Sigmoid colon (tissue), 6 donors: ENCODE measurements at regions not wholly inside any gene's neighbourhood (a gene's known extent, or its start where the extent isn't known, plus 50 kb on each side); places are given as distances from the start of the nearest gene placed in this dataset.

Experiments used
- DNase-seq: peaks from one replicate; pipeline ENCODE4 v3.0.0-alpha.2; 2019
- H3K27ac ChIP-seq, 4 donors: fragments of 200-600 bp; sonication (generic); one replicate each; pipeline ENCODE4 v1.5.1; 2016 to 2019; ENCODE audit warnings: mild to moderate bottlenecking in 1 of 4
- H3K27me3 ChIP-seq, 3 donors: fragments of 200-600 bp; sonication (generic); one replicate each; pipeline ENCODE4 v1.5.1; 2019; ENCODE audit warnings: mild to moderate bottlenecking in 1 of 3
- H3K36me3 ChIP-seq, 4 donors: fragments of 200-600 bp; sonication (generic); one replicate each; pipeline ENCODE4 v1.5.1; 2016 to 2019
- H3K4me1 ChIP-seq, 4 donors: fragments of 200-600 bp; sonication (generic); one replicate each; pipeline ENCODE4 v1.5.1; 2017 to 2019
- H3K4me3 ChIP-seq, 4 donors: fragments of 200-600 bp; sonication (generic); one replicate each; pipeline ENCODE4 v1.5.1; 2017 to 2019; ENCODE audit warnings: mild to moderate bottlenecking in 2 of 4, moderate library complexity in 1 of 4
- H3K9me3 ChIP-seq, 4 donors: fragments of 200-600 bp in 3 of 4; sonication (generic) in 3 of 4; one replicate each; pipeline versions ENCODE4 v1.5.1 to v1.6.1; 2013 to 2019
- CTCF ChIP-seq, 4 experiments: fragments of 450-650 bp in 3 of 4; fragments of 200-600 bp in 1 of 4; IDR thresholded peaks; one replicate each; pipeline ENCODE4 v1.5.1; 2016 to 2019; ENCODE audit warnings: antibody characterized with exemption in 4 of 4, mild to moderate bottlenecking in 3 of 4, moderate library complexity in 2 of 4
- EP300 ChIP-seq, 4 donors: sonication (generic); formaldehyde crosslinking; IDR thresholded peaks; one replicate each; pipeline ENCODE4 v1.6.1; 2017; ENCODE audit warnings: antibody characterized with exemption in 4 of 4
- POLR2A ChIP-seq, 2 donors: fragments of 450-650 bp; IDR thresholded peaks; one replicate each; pipeline ENCODE4 v1.6.1; 2016; ENCODE audit warnings: antibody characterized with exemption in 2 of 2, mild to moderate bottlenecking in 2 of 2, moderate library complexity in 2 of 2
- POLR2AphosphoS5 ChIP-seq, 4 donors: sonication (generic); formaldehyde crosslinking; IDR thresholded peaks; one replicate each; pipeline ENCODE4 v1.6.1; 2017; ENCODE audit warnings: antibody characterized with exemption in 4 of 4
- WGBS, 2 donors: extraction: QIAGEN DNeasy Blood & Tissue Kit; methylation state at CpG; one replicate each; pipeline ENCODE4 v1.1.7; 2013; 5-methylcytosine and 5-hydroxymethylcytosine counted together
- intact Hi-C: fragments of 100-400 bp; cut with DNase I; formaldehyde crosslinking; loops from one replicate; pipeline ENCODE4 v1.15.1; 2023
- donor health status: healthy with polysubstance abuse.
- donor health status: healthy.

DNA sequence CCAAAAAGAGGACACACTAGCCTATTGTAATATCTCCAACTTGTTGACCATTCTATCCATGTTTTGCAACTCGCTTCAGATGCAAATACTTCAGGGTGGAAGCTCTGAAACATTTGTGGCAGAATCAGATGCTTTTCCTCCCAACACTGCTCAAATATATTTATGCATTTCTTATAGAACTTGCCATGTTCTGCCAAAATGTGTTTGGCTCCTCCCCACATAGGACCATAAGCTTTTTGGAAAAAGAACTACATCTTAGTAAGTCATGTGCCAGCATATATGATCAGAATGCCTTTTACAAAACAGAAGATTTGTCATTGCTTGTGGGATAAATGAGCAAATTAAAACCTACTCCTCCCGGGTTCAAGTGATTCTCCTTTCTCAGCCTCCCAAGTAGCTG, 484.5 kb downstream of the TNS3 start:
- no peaks in the 10 kb centered on the region for H3K36me3 ChIP-seq
- TF ChIP-seq EP300 (IDR thresholded peaks at IDR 0.05) = no peak
- TF ChIP-seq POLR2A (IDR thresholded peaks at IDR 0.05) = no peak
- no peak for TF ChIP-seq CTCF (IDR thresholded peaks at IDR 0.05)
- TF ChIP-seq POLR2AphosphoS5 (IDR thresholded peaks at IDR 0.05) = no peak
- intact Hi-C loops = no loop called here

GRCh38 chr7:47095946-47096345, 486.0 kb downstream of the TNS3 start:
- TF ChIP-seq POLR2A (IDR thresholded peaks at IDR 0.05) = no peak
- TF ChIP-seq EP300 (IDR thresholded peaks at IDR 0.05) = no peak
- no peak for TF ChIP-seq CTCF (IDR thresholded peaks at IDR 0.05)
- intact Hi-C loops = no loop called here
- no peaks in the 10 kb centered on the region for H3K9me3 ChIP-seq
- no peaks in the 10 kb centered on the region for H3K4me1 ChIP-seq
- H3K27me3 ChIP-seq = no peaks in the 10 kb centered on the region
- 69 to 71% methylated on average over 1 of the region's 1 CpG for WGBS, 2 donors
- DNase-seq = no peak
- no peak overlapping the region for H3K27ac ChIP-seq
- H3K4me3 ChIP-seq = no peak overlapping the region
- no peaks in the 10 kb centered on the region for H3K36me3 ChIP-seq

More for the DNA sequence above, 484.5 kb downstream of the TNS3 start:
- H3K27me3 ChIP-seq = no peaks in the 10 kb centered on the region
- no peak overlapping the region for H3K27ac ChIP-seq
- H3K4me3 ChIP-seq = no peak overlapping the region
- H3K9me3 ChIP-seq = no peaks in the 10 kb centered on the region
- DNase-seq = no peak
- H3K4me1 ChIP-seq = no peaks in the 10 kb centered on the region
- 93 to 96% methylated on average over 2 of the region's 2 CpGs for WGBS, 2 donors

DNA sequence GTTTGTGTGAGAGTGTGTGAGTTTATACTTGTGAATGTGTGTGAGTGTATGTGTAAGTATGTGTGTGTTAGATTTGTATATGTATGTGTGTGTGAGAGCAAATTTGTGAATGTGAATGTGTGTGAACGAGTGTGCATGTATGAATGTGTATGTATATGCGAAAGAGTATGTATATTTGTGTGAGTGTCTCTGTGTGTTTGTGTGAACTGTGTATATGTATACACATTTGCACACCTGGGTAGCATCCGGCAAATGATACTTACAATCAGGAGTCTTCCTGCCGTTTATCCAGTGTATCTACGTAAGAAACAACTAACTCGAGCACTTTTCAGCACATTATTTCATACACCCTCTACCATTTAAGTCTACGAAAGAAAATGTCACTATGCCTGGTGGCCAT, 487.4 kb downstream of the TNS3 start:
- intact Hi-C loops = loop anchor here (5.0 kb wide), 1 partner anchor 88 kb away; no protein-coding TSS in a partner anchor
- no peaks in the 10 kb centered on the region for H3K27me3 ChIP-seq
- TF ChIP-seq POLR2A (IDR thresholded peaks at IDR 0.05) (no peak), POLR2AphosphoS5 (IDR thresholded peaks at IDR 0.05) (no peak), EP300 (IDR thresholded peaks at IDR 0.05) (no peak), CTCF (IDR thresholded peaks at IDR 0.05) (no peak)
- no peaks in the 10 kb centered on the region for H3K4me1 ChIP-seq
- no peak for DNase-seq
- H3K9me3 ChIP-seq = no peaks in the 10 kb centered on the region
- no peak overlapping the region for H3K27ac ChIP-seq
- 91 to 93% methylated on average over 7 of the region's 7 CpGs for WGBS, 2 donors
- H3K36me3 ChIP-seq = no peaks in the 10 kb centered on the region
- H3K4me3 ChIP-seq = no peak overlapping the region

DNA sequence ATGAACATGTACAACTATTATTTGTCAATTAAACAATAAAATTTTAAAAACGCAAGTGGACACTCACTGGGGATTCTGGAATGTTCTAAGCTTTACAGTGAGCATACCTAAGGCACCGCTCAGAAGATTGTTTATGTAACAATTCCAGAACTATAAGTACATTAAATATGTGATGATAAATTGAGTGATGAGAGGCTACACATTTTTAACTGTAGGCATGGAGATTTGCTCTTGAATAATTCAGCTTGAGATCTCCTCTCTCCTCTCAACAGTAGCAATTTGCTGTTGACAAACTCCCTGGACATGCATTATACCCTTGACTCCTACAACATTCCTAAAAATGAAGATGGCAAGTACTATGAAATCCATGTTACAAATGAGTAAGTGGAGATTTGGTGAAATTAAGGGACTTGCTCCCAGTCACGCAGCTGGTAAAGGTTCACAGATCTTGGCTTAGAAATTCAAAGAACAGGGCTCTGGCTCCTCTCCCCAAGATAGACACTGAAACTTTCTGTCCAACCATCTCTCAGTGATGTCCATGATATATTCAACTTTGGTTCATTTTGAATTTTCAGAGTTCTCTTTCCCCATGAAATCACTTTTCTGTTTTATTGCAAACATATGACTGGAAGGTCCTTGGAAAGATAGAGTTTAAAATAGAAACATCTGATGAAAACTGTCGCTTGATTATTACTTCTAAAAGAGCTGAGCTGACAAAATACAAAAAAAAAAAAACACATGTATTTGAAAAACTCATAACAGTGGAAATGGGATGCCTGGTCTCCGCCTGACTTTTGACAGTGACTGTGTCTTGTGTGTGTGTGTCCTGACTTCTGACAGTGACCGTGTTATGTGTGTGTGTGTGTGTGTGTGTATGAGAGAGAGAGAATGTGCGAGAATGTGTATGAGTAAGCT, 488.3 kb downstream of the TNS3 start:
- no peak for DNase-seq
- H3K9me3 ChIP-seq = no peaks in the 10 kb centered on the region
- TF ChIP-seq CTCF (IDR thresholded peaks at IDR 0.05) (no peak), EP300 (IDR thresholded peaks at IDR 0.05) (no peak), POLR2AphosphoS5 (IDR thresholded peaks at IDR 0.05) (no peak), POLR2A (IDR thresholded peaks at IDR 0.05) (no peak)
- no peaks in the 10 kb centered on the region for H3K36me3 ChIP-seq
- intact Hi-C loops = loop anchor here (5.0 kb wide), 1 partner anchor 89 kb away; no protein-coding TSS in a partner anchor
- no peak overlapping the region for H3K27ac ChIP-seq
- H3K4me3 ChIP-seq = no peak overlapping the region
- H3K4me1 ChIP-seq = peaks cover 0 to 5% (median 4%) of the 10 kb centered on the region in 4 donors
- WGBS, 2 donors = 85 to 89% methylated on average over 7 of the region's 7 CpGs
- no peaks in the 10 kb centered on the region for H3K27me3 ChIP-seq
